Liver (tissue), 3 donors: ENCODE measurements at regions not wholly inside any gene's neighbourhood (a gene's known extent, or its start where the extent isn't known, plus 50 kb on each side); places are given as distances from the start of the nearest gene placed in this dataset.

Experiments
- CTCF ChIP-seq: fragments of 150-350 bp; IDR thresholded peaks from 2 replicates; pipeline ENCODE4 v1.5.1; 2017; ENCODE audit warnings: improper control_type of control experiment, low read depth, low read length; ENCODE audit not compliant: missing input control
- MAX ChIP-seq: IDR thresholded peaks from 2 replicates; pipeline ENCODE4 v1.6.1; 2016; ENCODE audit warnings: antibody characterized with exemption
- SP1 ChIP-seq: IDR thresholded peaks from 2 replicates; pipeline ENCODE4 v1.6.1; 2018; ENCODE audit warnings: antibody characterized with exemption, mild to moderate bottlenecking
- donor health status: healthy.
- donor health status: healthy.

GRCh38 chr5:128711216-128711615, 173.2 kb upstream of the FBN2 start:
- TF ChIP-seq CTCF (no peak), MAX (no peak), SP1 (no peak)
